ENCODE measurements at regions not wholly inside any gene's neighbourhood (a gene's known extent, or its start where the extent isn't known, plus 50 kb on each side); places are given as distances from the start of the nearest gene placed in this dataset.
"Not testable (repeated sequence)": the region's sequence is repeated elsewhere in the genome, so short reads cannot be mapped to it uniquely, and the experiment has no call there.

- not testable (repeated sequence) for TF ChIP-seq CTCF (IDR thresholded peaks at IDR 0.05 in 4 of 5, conservative IDR thresholded peaks at IDR 0.05 in 1 of 5); POLR2A (IDR thresholded peaks at IDR 0.05)
Observed at GRCh38 chr7:65285241-65285640, 88.4 kb upstream of the ZNF92 start.

All from gastrocnemius medialis (tissue), 4 donors.